ENCODE measurements at regions not wholly inside any gene's neighbourhood (a gene's known extent, or its start where the extent isn't known, plus 50 kb on each side); places are given as distances from the start of the nearest gene placed in this dataset.
"Not testable (repeated sequence)": the region's sequence is repeated elsewhere in the genome, so short reads cannot be mapped to it uniquely, and the experiment has no call there.

- DNase-seq (ENCODE audit: low read depth), result no peak
Measured at GRCh38 chr2:125867908-125868307, 788.0 kb upstream of the GYPC start.

DNA sequence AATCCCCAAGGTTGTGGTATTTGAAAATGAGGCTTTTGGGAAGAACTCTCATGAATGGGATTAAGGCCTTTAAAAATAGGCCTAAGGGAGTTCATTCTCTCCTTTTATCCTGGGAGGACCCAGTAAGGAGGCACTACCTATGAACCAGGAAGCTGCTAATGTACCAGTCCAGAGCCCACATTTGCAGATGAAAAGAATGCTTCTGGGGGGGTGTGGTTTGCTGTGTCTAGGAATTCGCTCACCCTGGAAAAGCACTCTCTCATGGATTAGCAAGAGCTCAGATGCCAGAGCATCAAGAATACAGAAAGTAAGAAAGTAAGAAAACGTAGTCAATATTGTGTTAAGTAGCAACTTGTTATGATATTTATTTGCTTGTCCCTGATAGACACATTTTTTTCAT is 785.7 kb upstream of the GYPC start:
- DNase-seq (ENCODE audit: low read depth), result no peak

DNA sequence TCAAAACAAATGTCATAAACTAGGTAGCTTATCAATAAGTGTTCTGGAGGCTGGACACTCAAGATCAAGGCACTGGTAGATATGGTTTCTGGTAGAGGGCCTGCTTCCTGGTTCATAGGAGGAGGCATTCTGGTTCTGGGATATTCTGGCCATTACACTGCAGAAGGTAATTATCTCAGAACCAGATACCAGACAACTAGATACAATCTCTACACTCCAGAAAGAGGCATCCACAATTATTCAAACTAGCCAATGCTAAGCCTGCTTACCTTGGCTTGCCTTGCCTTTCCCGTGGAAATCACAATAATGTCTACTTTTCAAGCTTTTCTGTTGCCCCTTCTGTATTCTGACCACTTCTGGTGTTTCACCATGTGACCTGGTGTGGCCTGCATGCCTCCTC is 785.2 kb upstream of the GYPC start:
- DNase-seq (ENCODE audit: low read depth), result no peak

DNA sequence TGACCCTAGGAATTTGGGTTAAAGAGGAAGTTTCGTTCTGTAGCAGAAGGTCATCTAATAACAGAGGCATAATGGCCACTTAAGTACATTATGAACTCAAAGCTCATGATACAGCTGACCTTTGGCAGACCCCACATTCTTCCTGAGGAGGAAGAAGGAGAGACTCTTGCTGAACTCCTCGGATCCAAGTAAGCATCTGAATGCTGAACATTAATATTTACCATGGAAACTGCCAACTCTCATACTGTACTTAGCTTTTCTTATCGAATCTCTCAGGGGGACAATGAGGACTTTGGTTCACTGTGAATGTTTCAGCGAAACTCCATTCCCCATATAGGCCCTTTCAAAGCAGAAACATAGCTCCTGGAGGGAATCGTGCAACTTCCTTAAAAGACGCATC is 781.4 kb upstream of the GYPC start:
- DNase-seq (ENCODE audit: low read depth), result no peak

DNA sequence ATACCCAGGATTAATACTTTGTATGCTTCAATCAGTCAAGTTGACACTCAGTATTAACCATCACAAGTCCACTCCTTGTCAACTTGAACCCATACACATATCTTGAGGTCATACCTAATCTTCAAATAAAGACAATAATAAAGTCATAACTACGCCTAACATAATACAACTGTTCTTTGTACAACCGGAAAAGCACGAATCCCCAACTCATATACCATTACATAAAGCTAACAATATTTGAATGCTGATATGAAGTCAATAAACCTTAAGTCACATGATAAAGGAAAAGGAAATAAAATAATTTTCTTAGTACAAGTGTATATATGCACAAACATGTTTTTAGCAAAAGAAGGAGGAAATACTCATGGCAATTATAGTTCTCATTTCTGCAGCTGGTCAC is 770.6 kb upstream of the GYPC start:
- no peak for DNase-seq (ENCODE audit: low read depth)

GRCh38 chr2:125886153-125886552 is 769.8 kb upstream of the GYPC start:
- DNase-seq (ENCODE audit: low read depth), result no peak

GRCh38 chr2:125901278-125901677 is 754.7 kb upstream of the GYPC start:
- no peak for DNase-seq (ENCODE audit: low read depth)

DNA sequence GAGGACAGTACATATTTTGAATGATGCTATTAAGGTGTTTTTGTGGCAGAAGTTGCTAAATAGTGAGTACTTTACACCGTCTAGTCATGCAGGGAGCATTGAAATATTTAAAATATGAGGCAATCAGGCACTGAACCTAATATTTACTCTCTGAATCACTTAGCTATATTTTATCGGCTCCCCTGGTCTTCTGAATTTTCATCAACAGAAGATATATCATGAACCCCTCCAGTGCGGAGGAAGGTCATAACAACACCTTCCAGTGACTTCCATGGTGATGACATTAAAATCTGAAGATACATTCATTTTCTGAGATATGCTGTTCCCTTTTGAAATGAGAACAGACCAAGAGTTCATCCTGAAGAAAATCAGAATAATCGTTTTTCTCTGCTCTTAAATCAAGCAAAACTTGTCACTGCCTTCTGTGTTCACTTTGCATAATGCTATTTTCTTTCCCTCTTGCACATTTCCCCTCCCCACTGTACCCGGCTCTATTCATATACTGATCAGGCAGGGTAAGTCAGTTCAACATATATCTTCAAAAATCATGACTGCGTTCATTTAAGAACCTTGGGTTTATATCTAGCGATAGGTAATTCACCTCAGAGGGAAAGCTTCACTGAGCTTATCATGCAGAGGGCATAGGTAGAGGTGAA is 729.9 kb upstream of the GYPC start:
- DNase-seq (ENCODE audit: low read depth), result no peak

- no peak for DNase-seq (ENCODE audit: low read depth)
Measured at GRCh38 chr2:125935559-125935958, 720.4 kb upstream of the GYPC start.

GRCh38 chr2:125942585-125943424 is 713.2 kb upstream of the GYPC start:
- no peak for DNase-seq (ENCODE audit: low read depth)

DNA sequence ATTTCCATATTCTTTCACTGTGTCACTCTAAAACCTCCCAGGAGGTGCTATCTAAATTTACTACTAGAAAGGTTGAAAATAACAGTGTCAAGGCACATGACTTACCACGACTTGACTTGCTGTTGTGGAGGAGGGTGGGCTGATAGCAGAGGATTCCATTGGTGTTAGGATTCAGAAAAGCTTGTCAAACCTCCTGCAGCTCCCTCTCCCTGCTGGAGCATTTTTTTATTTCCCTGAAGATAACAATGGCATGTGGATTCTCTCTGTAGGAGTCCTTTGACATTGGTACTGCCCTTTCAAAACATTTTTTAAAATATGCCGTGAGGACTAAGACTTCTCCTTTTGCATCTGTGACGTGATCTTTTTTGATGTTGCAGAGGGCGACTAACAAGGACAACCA is 696.9 kb upstream of the GYPC start:
- no peak for DNase-seq (ENCODE audit: low read depth)

DNA sequence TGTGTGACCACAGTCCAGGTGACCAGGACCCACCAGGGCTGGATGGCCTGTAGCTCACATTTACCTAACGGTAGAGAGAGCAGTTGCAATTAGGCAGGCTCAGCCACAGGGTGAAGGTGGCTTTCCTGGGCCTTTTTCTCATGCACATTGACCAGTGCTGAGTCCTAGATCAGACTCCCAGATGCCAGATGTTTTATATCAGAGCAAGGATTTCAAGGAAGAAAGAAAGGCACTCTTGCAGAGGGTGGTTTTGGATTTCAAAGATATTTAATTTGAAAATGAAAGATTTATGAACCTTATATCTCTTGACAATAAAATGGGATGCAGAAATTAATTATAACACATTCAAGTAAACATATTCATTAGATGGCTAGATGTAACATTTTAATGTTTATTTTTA is 694.2 kb upstream of the GYPC start:
- no peak for DNase-seq (ENCODE audit: low read depth)

- no peak for DNase-seq (ENCODE audit: low read depth)
Measured at GRCh38 chr2:125979886-125980285, 676.1 kb upstream of the GYPC start.

- no peak for DNase-seq (ENCODE audit: low read depth)
Measured at GRCh38 chr2:125983364-125983763, 672.6 kb upstream of the GYPC start.

DNA sequence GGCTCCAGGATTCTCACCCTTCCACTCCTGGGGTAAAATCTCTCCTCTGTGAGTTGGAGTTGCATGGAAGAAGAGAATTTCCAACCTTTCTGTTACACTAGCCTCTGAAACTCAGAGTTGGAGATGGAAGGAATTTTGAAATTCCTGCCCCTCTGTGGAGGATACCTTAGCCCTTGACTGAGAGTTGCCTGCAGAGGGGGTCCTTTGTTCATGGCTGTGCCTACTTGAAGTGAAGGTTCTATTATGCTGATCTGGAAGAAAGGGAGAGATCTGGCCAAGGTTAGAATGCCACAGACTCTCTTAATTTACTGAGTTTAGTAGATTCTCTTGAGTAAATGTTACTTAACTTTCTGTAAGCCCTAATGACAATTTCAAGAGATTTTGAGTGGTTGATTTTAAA is 626.6 kb upstream of the GYPC start:
- DNase-seq (ENCODE audit: low read depth), result no peak

DNA sequence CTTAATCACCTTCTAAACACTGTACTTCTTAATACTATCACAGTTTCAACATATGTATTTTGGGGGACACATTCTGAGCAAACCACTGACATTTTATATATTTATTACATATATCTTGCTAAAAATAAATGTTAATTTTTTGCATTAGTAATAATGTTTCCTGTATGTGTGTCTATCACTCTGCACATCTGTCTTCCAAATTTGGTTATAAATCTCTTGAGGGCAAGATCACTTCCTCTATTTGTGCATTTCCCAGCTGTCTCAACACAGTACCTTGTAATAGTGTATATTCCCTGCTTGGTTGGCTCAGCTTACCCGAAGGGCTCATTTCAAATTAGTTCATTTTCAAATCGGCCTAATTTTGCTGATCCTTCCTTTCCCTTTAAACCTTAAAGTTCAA is 617.1 kb upstream of the GYPC start:
- no peak for DNase-seq (ENCODE audit: low read depth)

GRCh38 chr2:126041391-126042047 is 614.4 kb upstream of the GYPC start:
- DNase-seq (ENCODE audit: low read depth), result no peak

- DNase-seq (ENCODE audit: low read depth), result no peak
Measured at GRCh38 chr2:126042089-126042488, 613.9 kb upstream of the GYPC start.

- DNase-seq (ENCODE audit: low read depth), result no peak
Measured at GRCh38 chr2:126048719-126049118, 607.2 kb upstream of the GYPC start.

DNA sequence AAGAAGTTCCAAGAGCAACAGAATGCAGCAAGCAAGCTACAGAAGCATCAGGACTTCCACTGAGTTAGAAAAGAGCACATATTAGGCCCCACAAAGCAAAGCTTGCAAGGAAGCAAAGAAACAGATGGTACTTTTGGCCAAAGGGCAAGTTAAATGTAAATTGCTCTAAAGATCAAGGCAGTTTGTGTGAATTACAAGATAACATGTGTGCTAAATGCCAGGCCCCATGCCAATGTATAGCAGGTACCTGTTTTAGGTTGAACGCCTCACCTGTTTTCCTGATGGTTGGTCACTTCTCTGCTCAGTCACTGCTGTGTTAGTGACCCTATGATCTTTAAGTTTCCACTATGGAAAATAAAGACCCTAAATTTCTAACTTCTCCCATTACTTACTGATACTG is 606.5 kb upstream of the GYPC start:
- DNase-seq (ENCODE audit: low read depth), result no peak

DNA sequence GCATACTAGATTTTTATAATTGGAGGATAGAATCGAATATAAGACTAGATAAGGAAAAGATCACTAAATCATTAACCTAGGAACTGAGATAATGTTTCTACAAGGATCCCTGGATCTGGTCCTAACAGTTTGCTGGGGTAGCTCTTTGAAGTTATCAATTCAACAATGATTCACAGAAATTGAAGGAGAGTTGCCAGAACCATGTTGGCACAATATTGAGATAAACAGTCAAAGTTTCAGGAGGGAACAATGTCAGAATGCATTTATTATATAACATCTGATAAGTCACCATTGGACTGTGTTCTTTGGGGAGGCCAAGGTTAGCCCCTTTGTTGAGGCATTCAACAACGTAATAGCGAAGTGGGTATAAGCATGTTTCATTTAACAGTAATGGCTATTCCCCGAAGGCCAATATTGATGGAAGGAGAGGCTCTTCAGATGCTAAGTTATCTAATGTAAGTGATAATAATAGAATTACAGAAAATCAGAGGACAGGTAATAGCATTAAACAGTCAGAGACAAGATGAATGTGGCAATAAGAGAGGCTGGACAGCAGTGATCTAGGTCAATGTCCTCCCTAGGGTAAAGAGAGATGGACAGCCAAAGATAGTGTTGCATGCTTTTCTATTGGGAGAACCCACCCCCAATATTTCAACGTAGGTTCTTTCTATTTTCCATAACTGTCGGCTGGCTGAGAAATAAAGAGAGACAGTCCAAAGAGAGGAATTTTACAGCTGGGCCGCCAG is 604.8 kb upstream of the GYPC start:
- DNase-seq (ENCODE audit: low read depth), result no peak

DNA sequence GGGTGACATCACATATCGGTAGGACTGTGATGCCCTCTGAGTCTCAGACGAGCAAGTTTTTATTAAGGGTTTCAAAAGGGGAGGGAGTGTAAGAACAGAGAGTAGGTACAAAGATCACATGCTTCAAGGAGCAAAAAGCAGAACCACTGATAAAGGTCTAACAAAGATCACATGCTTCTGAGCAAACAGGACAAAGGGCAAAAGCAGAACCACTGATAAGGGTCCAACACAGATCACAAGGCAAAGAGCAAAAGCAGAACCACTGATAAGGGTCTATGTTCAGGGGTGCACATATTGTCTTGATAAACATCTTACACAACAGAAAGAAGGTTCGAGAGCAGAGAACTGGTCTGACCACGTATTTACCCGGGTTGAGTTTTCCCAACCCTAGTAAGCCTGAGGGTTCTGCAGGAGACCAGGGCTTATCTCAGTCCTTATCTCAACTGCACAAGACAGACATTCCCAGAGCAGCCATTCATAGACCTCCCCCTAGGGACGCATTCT is 604.2 kb upstream of the GYPC start:
- not testable (repeated sequence) for DNase-seq (ENCODE audit: low read depth)
